ENCODE measurements at regions not wholly inside any gene's neighbourhood (a gene's known extent, or its start where the extent isn't known, plus 50 kb on each side); places are given as distances from the start of the nearest gene placed in this dataset.

GRCh38 chr10:90222372-90222771 lies 521.0 kb downstream of the KIF20B start:
- peaks cover 21% of the 10 kb centered on the region for H3K4me1 ChIP-seq
- no peaks in the 10 kb centered on the region for H3K36me3 ChIP-seq (ENCODE audit: control insufficient read depth, insufficient read depth, low read length)
- no peak overlapping the region for H3K4me3 ChIP-seq (ENCODE audit: low read depth, low read length)
- H3K9me3 ChIP-seq (ENCODE audit: control insufficient read depth, low read length): no peaks in the 10 kb centered on the region
- no peak overlapping the region for H3K27ac ChIP-seq
- H3K4me2 ChIP-seq (ENCODE audit: low read length): no peak overlapping the region
- H2AFZ ChIP-seq: no peak overlapping the region
- no peak for TF ChIP-seq CTCF (IDR thresholded peaks at IDR 0.05)
- H3K27me3 ChIP-seq (ENCODE audit: control insufficient read depth, insufficient read depth, low read length): no peaks in the 10 kb centered on the region
- no peak overlapping the region for H3K9ac ChIP-seq
- no peaks in the 10 kb centered on the region for H3K79me2 ChIP-seq

GRCh38 chr10:90222939-90223338 lies 521.5 kb downstream of the KIF20B start:
- H3K4me2 ChIP-seq (ENCODE audit: low read length): no peak overlapping the region
- TF ChIP-seq CTCF (IDR thresholded peaks at IDR 0.05): no peak

GRCh38 chr10:90224791-90225566 lies 523.6 kb downstream of the KIF20B start:
- H3K27ac ChIP-seq: no peak overlapping the region
- H3K27me3 ChIP-seq (ENCODE audit: control insufficient read depth, insufficient read depth, low read length): no peaks in the 10 kb centered on the region
- no peak for TF ChIP-seq CTCF (IDR thresholded peaks at IDR 0.05)
- H3K36me3 ChIP-seq (ENCODE audit: control insufficient read depth, insufficient read depth, low read length): no peaks in the 10 kb centered on the region
- no peak overlapping the region for H2AFZ ChIP-seq
- H3K9me3 ChIP-seq (ENCODE audit: control insufficient read depth, low read length): no peaks in the 10 kb centered on the region
- no peaks in the 10 kb centered on the region for H3K79me2 ChIP-seq
- H3K4me2 ChIP-seq (ENCODE audit: low read length): no peak overlapping the region
- H3K4me3 ChIP-seq (ENCODE audit: low read depth, low read length): no peak overlapping the region
- peaks cover 10% of the 10 kb centered on the region for H3K4me1 ChIP-seq
- H3K9ac ChIP-seq: no peak overlapping the region

More at GRCh38 chr10:90222939-90223338, 521.5 kb downstream of the KIF20B start:
- Histone ChIP-seq H2AFZ (no peak overlapping the region), H3K27me3 (ENCODE audit: control insufficient read depth, insufficient read depth, low read length) (no peaks in the 10 kb centered on the region), H3K4me1 (peaks cover 17% of the 10 kb centered on the region), H3K27ac (no peak overlapping the region), H3K9me3 (ENCODE audit: control insufficient read depth, low read length) (no peaks in the 10 kb centered on the region), H3K9ac (no peak overlapping the region), H3K36me3 (ENCODE audit: control insufficient read depth, insufficient read depth, low read length) (no peaks in the 10 kb centered on the region), H3K79me2 (no peaks in the 10 kb centered on the region), H3K4me3 (ENCODE audit: low read depth, low read length) (no peak overlapping the region)

- H3K9me3 ChIP-seq (ENCODE audit: control insufficient read depth, low read length): no peaks in the 10 kb centered on the region
- H3K27me3 ChIP-seq (ENCODE audit: control insufficient read depth, insufficient read depth, low read length): no peaks in the 10 kb centered on the region
- H3K4me1 ChIP-seq: peaks cover 10% of the 10 kb centered on the region
- no peaks in the 10 kb centered on the region for H3K36me3 ChIP-seq (ENCODE audit: control insufficient read depth, insufficient read depth, low read length)
- no peak for TF ChIP-seq CTCF (IDR thresholded peaks at IDR 0.05)
- H3K4me3 ChIP-seq (ENCODE audit: low read depth, low read length): no peak overlapping the region
- H3K9ac ChIP-seq: no peak overlapping the region
- H2AFZ ChIP-seq: no peak overlapping the region
- no peaks in the 10 kb centered on the region for H3K79me2 ChIP-seq
- no peak overlapping the region for H3K27ac ChIP-seq
- H3K4me2 ChIP-seq (ENCODE audit: low read length): no peak overlapping the region
Measured at GRCh38 chr10:90226517-90226916, 525.1 kb downstream of the KIF20B start.

- no peak overlapping the region for H3K27ac ChIP-seq
- H3K9ac ChIP-seq: no peak overlapping the region
- no peak overlapping the region for H3K4me3 ChIP-seq (ENCODE audit: low read depth, low read length)
- no peak overlapping the region for H3K4me2 ChIP-seq (ENCODE audit: low read length)
- H3K36me3 ChIP-seq (ENCODE audit: control insufficient read depth, insufficient read depth, low read length): no peaks in the 10 kb centered on the region
- H3K4me1 ChIP-seq: peaks cover 10% of the 10 kb centered on the region
- H3K79me2 ChIP-seq: peaks cover 2% of the 10 kb centered on the region
- TF ChIP-seq CTCF (IDR thresholded peaks at IDR 0.05): no peak
- no peaks in the 10 kb centered on the region for H3K27me3 ChIP-seq (ENCODE audit: control insufficient read depth, insufficient read depth, low read length)
- no peaks in the 10 kb centered on the region for H3K9me3 ChIP-seq (ENCODE audit: control insufficient read depth, low read length)
- H2AFZ ChIP-seq: no peak overlapping the region
Measured at GRCh38 chr10:90227217-90227656, 525.8 kb downstream of the KIF20B start.

All from parathyroid adenoma (tissue), 2 donors.